VCaP (cell line): ENCODE measurements at regions not wholly inside any gene's neighbourhood (a gene's known extent, or its start where the extent isn't known, plus 50 kb on each side); places are given as distances from the start of the nearest gene placed in this dataset.

ENCODE experiments used
- H3K27ac ChIP-seq: fragments of 450-650 bp; 2 replicates; pipeline ENCODE4 v1.5.1; 2017
- TF ChIP-seq, protein P1 (sequence below): fragments of 450-650 bp; conservative IDR thresholded peaks from 2 replicates; pipeline ENCODE4 v1.5.1; 2017; ENCODE audit warnings: mild to moderate bottlenecking, moderate library complexity

DNA sequence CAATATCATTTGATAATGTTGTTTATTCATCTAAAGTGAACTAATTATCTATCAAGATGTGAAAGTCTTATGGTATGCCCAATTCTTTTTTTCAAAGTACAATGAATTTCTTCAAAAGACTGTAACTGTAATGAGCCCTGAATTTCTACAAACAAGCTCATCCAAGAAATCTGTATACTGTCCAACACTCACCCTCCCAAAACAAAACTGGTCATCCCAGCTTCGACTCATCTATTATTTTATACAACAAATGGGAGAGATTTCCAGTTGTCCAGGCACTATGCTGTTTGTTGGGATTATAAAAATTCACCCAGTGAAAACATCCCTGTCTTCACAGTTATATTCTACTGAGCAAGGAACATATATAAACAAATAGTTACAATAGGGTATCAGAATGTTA is 806.9 kb downstream of the TNS3 start:
- TF ChIP-seq, protein P1, sequence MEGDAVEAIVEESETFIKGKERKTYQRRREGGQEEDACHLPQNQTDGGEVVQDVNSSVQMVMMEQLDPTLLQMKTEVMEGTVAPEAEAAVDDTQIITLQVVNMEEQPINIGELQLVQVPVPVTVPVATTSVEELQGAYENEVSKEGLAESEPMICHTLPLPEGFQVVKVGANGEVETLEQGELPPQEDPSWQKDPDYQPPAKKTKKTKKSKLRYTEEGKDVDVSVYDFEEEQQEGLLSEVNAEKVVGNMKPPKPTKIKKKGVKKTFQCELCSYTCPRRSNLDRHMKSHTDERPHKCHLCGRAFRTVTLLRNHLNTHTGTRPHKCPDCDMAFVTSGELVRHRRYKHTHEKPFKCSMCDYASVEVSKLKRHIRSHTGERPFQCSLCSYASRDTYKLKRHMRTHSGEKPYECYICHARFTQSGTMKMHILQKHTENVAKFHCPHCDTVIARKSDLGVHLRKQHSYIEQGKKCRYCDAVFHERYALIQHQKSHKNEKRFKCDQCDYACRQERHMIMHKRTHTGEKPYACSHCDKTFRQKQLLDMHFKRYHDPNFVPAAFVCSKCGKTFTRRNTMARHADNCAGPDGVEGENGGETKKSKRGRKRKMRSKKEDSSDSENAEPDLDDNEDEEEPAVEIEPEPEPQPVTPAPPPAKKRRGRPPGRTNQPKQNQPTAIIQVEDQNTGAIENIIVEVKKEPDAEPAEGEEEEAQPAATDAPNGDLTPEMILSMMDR = no peak
- H3K27ac ChIP-seq = no peak overlapping the region

DNA sequence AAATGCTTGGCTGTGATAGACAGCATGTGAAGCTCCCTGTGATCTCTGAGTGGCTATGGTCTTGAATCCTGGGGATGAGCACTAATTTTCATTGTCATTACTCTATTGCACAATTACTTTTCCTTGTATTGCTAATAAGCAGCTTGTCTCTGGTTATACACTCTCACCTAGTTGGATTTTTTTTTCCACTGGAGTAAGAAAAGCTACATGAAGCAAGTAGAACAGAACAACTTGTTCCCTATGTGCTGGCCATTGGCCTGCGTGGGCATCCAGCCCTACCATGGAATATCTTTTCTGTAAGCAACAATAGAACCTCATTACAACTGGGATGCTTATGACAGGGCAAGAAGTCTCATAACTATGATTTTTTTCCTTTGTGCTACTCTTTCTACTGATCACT is 807.4 kb downstream of the TNS3 start:
- H3K27ac ChIP-seq = no peak overlapping the region
- TF ChIP-seq, protein P1 = no peak

DNA sequence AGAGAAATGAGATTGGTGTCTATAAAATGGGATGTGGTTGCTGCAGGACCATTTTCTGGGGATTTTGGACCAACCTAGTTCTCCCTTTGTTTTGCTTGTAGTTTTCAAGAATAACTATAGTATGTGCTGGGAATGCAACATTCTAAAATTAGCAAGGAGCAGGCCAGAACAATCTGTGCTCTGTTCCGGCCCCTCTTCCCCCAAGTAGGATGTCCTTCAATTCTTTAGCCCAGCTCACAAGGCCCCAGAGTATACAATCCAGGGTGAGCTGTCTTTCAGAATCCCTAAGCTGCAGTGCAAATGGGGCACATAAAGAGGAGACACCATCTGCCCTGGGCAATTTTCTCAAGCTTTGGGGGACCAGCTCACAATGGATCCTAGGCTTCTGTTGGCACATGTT is 809.1 kb downstream of the TNS3 start:
- TF ChIP-seq, protein P1 = no peak
- H3K27ac ChIP-seq = peak overlapping the region; percentile 25; the same call in 1 of the 2 replicates

DNA sequence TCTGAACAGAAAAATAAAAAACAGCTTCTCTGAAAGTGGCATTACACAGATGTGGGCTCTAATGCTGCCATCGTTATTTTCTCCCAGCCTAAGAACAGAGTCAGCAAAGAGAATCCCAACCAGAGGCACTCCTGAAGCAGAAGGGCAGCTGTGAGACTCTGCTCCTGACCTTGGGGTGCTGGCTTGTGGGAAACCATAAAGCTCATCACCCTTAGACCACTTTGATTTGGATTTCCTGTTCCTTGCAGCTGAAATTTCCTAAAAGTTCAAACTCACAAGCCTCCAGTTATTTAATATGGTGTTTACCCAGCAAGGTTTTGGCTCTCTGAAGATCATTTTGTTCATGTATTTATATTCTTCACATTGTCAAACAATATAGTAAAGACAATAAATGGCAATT is 814.8 kb downstream of the TNS3 start:
- TF ChIP-seq, protein P1 = no peak

DNA sequence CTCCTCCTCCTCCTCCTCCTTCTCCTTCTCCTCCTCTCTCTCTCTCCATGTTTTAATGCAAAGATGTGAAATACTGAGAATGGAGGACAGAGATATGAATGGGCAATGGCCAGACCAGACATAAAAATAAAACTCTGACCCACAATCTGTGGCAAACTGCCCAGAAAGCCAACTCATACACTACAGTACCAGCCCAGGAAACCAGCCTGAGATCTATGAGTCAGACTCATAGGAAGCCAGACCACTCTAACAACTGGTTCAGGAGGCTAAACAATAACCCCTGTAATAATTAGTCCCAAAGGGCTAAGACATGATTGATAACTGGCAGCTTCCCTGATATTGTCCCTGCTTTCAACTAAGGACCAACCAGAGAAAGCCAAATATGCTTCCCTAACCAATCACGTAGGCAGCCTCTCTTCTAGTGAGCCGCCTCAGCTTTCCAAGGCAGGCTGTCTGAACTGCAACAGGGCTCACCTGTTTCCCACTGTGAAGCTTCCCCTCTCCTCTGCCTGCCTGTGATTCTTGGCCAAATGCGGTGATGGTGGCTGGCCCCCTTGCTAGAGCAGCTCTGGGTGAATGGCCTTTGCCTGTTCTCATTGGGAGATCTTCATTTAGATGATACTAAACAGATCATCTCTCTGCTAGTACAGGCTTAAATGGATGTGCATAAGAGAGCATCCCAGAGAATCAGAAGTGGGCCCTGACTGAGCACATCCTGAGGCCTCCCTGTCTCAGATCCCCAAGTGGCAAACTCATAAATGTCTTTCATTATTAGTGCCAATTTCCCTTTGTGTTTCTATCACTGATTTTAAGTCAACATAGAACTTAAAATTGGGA is 817.6 kb downstream of the TNS3 start:
- no peak overlapping the region for H3K27ac ChIP-seq
- TF ChIP-seq, protein P1 = no peak

More for the DNA sequence above, 814.8 kb downstream of the TNS3 start:
- no peak overlapping the region for H3K27ac ChIP-seq

DNA sequence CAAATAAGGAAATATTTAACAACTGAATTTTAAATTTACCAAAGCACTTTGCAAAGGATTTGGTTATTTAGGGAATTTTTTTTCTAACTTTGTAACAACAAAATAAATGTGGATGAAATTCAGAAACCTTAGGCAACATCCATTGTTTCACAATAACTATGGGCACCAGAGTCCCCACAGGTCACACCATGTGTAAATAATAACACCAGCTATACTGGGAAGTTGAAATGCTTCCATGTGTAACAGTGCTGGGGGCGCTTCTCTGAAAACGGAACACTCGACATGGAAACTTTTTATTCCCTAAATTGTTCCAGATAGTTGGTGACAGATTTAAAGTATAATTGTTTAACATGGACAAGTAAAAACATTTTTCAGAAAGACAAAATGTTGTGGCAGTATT is 818.6 kb downstream of the TNS3 start:
- TF ChIP-seq, protein P1 = no peak
- H3K27ac ChIP-seq = no peak overlapping the region

DNA sequence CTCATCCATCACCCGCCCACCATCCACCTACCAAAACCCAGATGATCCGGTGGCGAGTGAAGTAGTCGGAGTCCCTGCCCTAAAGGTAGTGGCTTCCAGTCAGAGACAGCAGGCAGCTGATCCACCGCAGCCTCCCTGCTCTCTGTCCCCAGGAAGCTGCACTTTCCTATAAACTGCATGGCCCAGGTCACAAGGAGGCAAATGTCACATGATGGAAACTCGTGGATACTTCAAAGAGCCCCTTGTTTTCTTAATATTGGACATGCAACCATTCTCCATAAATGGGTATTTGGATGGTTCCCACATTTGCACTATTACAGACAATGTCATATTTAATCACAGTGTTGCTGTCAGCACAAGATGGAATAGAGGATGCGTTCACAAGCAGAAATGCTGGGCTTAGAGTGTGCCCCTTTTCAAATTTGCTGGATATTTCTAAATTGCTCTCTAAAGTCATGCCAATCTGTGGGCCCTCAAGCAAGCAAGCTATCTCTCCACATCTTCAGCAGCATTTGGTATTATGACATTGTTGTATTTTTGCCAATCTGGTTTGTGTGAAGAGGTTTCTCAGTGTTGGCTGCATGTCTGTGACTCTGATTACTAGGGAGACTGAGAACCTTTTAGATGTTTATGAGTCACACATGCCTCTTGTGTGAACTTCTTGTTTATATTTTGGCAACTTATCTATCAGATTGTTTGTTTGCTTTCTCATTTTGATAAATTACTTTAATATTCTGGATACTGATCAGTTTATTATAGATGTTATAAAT is 822.0 kb downstream of the TNS3 start:
- TF ChIP-seq, protein P1 = no peak
- no peak overlapping the region for H3K27ac ChIP-seq
